ENCODE measurements at regions not wholly inside any gene's neighbourhood (a gene's known extent, or its start where the extent isn't known, plus 50 kb on each side); places are given as distances from the start of the nearest gene placed in this dataset.

GRCh38 chr5:158033076-158033475 is 174.1 kb upstream of the CLINT1 start:
- Mint-ChIP-seq H3K27ac (no peak overlapping the region), H3K9me3 (peaks cover 8% of the 10 kb centered on the region), H3K4me1 (ENCODE audit: low read depth) (no peaks in the 10 kb centered on the region)

GRCh38 chr5:158032246-158032645 is 173.3 kb upstream of the CLINT1 start:
- Mint-ChIP-seq H3K36me3 (ENCODE audit: low read depth) (peaks cover 7% of the 10 kb centered on the region), H3K4me1 (ENCODE audit: low read depth) (no peaks in the 10 kb centered on the region), H3K9me3 (peaks cover 8% of the 10 kb centered on the region), H3K27me3 (peaks cover 26% of the 10 kb centered on the region), H3K4me3 (no peak overlapping the region), H3K27ac (no peak overlapping the region)

More at GRCh38 chr5:158033076-158033475, 174.1 kb upstream of the CLINT1 start:
- Mint-ChIP-seq H3K4me3 (no peak overlapping the region), H3K36me3 (ENCODE audit: low read depth) (peaks cover 7% of the 10 kb centered on the region), H3K27me3 (peaks cover 26% of the 10 kb centered on the region)

- Mint-ChIP-seq H3K27ac (no peak overlapping the region), H3K4me1 (ENCODE audit: low read depth) (no peaks in the 10 kb centered on the region), H3K4me3 (no peak overlapping the region), H3K27me3 (peaks cover 34% of the 10 kb centered on the region), H3K36me3 (ENCODE audit: low read depth) (no peaks in the 10 kb centered on the region), H3K9me3 (no peaks in the 10 kb centered on the region)
Measured at GRCh38 chr5:158027806-158028775, 169.1 kb upstream of the CLINT1 start.

GRCh38 chr5:158026304-158027031 is 167.5 kb upstream of the CLINT1 start:
- Mint-ChIP-seq H3K36me3 (ENCODE audit: low read depth) (no peaks in the 10 kb centered on the region), H3K4me3 (no peak overlapping the region), H3K27me3 (peaks cover 29% of the 10 kb centered on the region), H3K27ac (no peak overlapping the region), H3K4me1 (ENCODE audit: low read depth) (no peaks in the 10 kb centered on the region), H3K9me3 (no peaks in the 10 kb centered on the region)

GRCh38 chr5:158023266-158023665 is 164.3 kb upstream of the CLINT1 start:
- H3K4me3 Mint-ChIP-seq = no peak overlapping the region
- no peak overlapping the region for H3K27ac Mint-ChIP-seq
- peaks cover 19% of the 10 kb centered on the region for H3K27me3 Mint-ChIP-seq
- no peaks in the 10 kb centered on the region for H3K4me1 Mint-ChIP-seq (ENCODE audit: low read depth)
- H3K36me3 Mint-ChIP-seq (ENCODE audit: low read depth) = no peaks in the 10 kb centered on the region
- H3K9me3 Mint-ChIP-seq = no peaks in the 10 kb centered on the region

- H3K9me3 Mint-ChIP-seq = no peaks in the 10 kb centered on the region
- H3K27me3 Mint-ChIP-seq = peaks cover 19% of the 10 kb centered on the region
- H3K4me1 Mint-ChIP-seq (ENCODE audit: low read depth) = no peaks in the 10 kb centered on the region
- no peak overlapping the region for H3K27ac Mint-ChIP-seq
- no peaks in the 10 kb centered on the region for H3K36me3 Mint-ChIP-seq (ENCODE audit: low read depth)
- no peak overlapping the region for H3K4me3 Mint-ChIP-seq
Measured at GRCh38 chr5:158022837-158023236, 163.9 kb upstream of the CLINT1 start.

GRCh38 chr5:158022393-158022792 is 163.4 kb upstream of the CLINT1 start:
- Mint-ChIP-seq H3K4me3 (no peak overlapping the region), H3K36me3 (ENCODE audit: low read depth) (no peaks in the 10 kb centered on the region), H3K9me3 (no peaks in the 10 kb centered on the region), H3K27ac (no peak overlapping the region), H3K27me3 (peaks cover 19% of the 10 kb centered on the region), H3K4me1 (ENCODE audit: low read depth) (no peaks in the 10 kb centered on the region)

- Mint-ChIP-seq H3K36me3 (ENCODE audit: low read depth) (no peaks in the 10 kb centered on the region), H3K27me3 (peaks cover 23% of the 10 kb centered on the region), H3K27ac (no peak overlapping the region), H3K4me3 (no peak overlapping the region), H3K9me3 (no peaks in the 10 kb centered on the region), H3K4me1 (ENCODE audit: low read depth) (no peaks in the 10 kb centered on the region)
Measured at GRCh38 chr5:158020555-158021418, 161.8 kb upstream of the CLINT1 start.

GRCh38 chr5:158017469-158017868 is 158.5 kb upstream of the CLINT1 start:
- H3K9me3 Mint-ChIP-seq = no peaks in the 10 kb centered on the region
- H3K27ac Mint-ChIP-seq = no peak overlapping the region
- no peaks in the 10 kb centered on the region for H3K36me3 Mint-ChIP-seq (ENCODE audit: low read depth)
- no peak overlapping the region for H3K4me3 Mint-ChIP-seq
- H3K4me1 Mint-ChIP-seq (ENCODE audit: low read depth) = no peaks in the 10 kb centered on the region
- H3K27me3 Mint-ChIP-seq = peaks cover 15% of the 10 kb centered on the region

- no peak overlapping the region for H3K4me3 Mint-ChIP-seq
- no peaks in the 10 kb centered on the region for H3K9me3 Mint-ChIP-seq
- H3K36me3 Mint-ChIP-seq (ENCODE audit: low read depth) = no peaks in the 10 kb centered on the region
- H3K27me3 Mint-ChIP-seq = peaks cover 9% of the 10 kb centered on the region
- no peak overlapping the region for H3K27ac Mint-ChIP-seq
- no peaks in the 10 kb centered on the region for H3K4me1 Mint-ChIP-seq (ENCODE audit: low read depth)
Measured at GRCh38 chr5:158014372-158014771, 155.4 kb upstream of the CLINT1 start.

GRCh38 chr5:158013939-158014338 is 155.0 kb upstream of the CLINT1 start:
- peaks cover 9% of the 10 kb centered on the region for H3K27me3 Mint-ChIP-seq
- no peaks in the 10 kb centered on the region for H3K9me3 Mint-ChIP-seq
- H3K4me1 Mint-ChIP-seq (ENCODE audit: low read depth) = no peaks in the 10 kb centered on the region
- H3K4me3 Mint-ChIP-seq = no peak overlapping the region
- no peaks in the 10 kb centered on the region for H3K36me3 Mint-ChIP-seq (ENCODE audit: low read depth)
- no peak overlapping the region for H3K27ac Mint-ChIP-seq

- Mint-ChIP-seq H3K27ac (no peak overlapping the region), H3K4me3 (no peak overlapping the region), H3K36me3 (ENCODE audit: low read depth) (no peaks in the 10 kb centered on the region), H3K27me3 (peaks cover 9% of the 10 kb centered on the region), H3K9me3 (no peaks in the 10 kb centered on the region), H3K4me1 (ENCODE audit: low read depth) (no peaks in the 10 kb centered on the region)
Measured at GRCh38 chr5:158013303-158013702, 154.4 kb upstream of the CLINT1 start.

- Mint-ChIP-seq H3K27ac (no peak overlapping the region), H3K27me3 (peaks cover 17% of the 10 kb centered on the region), H3K36me3 (ENCODE audit: low read depth) (no peaks in the 10 kb centered on the region), H3K9me3 (no peaks in the 10 kb centered on the region), H3K4me3 (no peak overlapping the region), H3K4me1 (ENCODE audit: low read depth) (no peaks in the 10 kb centered on the region)
Measured at GRCh38 chr5:158011422-158011821, 152.5 kb upstream of the CLINT1 start.

GRCh38 chr5:158010831-158011230 is 151.9 kb upstream of the CLINT1 start:
- Mint-ChIP-seq H3K36me3 (ENCODE audit: low read depth) (no peaks in the 10 kb centered on the region), H3K4me1 (ENCODE audit: low read depth) (no peaks in the 10 kb centered on the region), H3K27ac (no peak overlapping the region), H3K9me3 (no peaks in the 10 kb centered on the region), H3K27me3 (peaks cover 14% of the 10 kb centered on the region), H3K4me3 (no peak overlapping the region)

Data from stimulated activated naive CD8-positive, alpha-beta T cell treated with anti-CD3 and anti-CD28 coated beads, Interleukin-15, Interleukin-2, amounts not matched to agents 100 ng/mL and 50 ng/mL, for 24 hours (primary cell).